D721Med (cell line): ENCODE measurements at regions not wholly inside any gene's neighbourhood (a gene's known extent, or its start where the extent isn't known, plus 50 kb on each side); places are given as distances from the start of the nearest gene placed in this dataset.

ENCODE experiments used
- DNase-seq: peaks from one replicate; pipeline ENCODE4 v3.0.0; 2011; ENCODE audit warnings: low spot score; ENCODE audit not compliant: insufficient read length
- FAIRE-seq: peaks from 2 replicates; lab custom pipeline; 2011; peaks lifted over from hg19 to GRCh38; lab: Jason Lieb, UNC
- CTCF ChIP-seq: IDR thresholded peaks from 2 replicates; pipeline ENCODE4 v1.5.1; 2012; ENCODE audit warnings: mild to moderate bottlenecking, control low read depth; ENCODE audit not compliant: insufficient read depth; ENCODE audit errors: missing control alignments

DNA sequence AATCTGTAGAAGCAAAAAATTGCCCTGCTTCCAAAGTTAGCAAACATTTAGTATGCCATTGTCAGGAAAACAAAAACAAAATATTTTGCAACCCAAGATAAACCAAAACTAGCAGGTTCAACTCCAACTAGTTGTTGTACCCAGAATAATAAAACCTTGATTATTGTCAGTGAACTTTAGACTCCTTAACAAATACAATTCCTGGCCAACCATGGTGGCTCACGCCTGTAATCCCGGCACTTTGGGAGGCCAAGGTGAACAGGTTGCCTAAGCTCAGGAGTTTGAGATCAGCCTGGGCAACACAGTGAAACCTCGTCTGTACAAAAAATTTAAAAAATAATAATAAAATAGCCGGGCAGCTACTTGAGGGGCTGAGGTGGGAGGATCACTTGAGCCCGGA, 53.6 kb upstream of the EPCAM start:
- TF ChIP-seq CTCF, result no peak
- no peak for FAIRE-seq
- DNase-seq, result no peak

- FAIRE-seq (no peak), DNase-seq (no peak)
- no peak for TF ChIP-seq CTCF
Observed at GRCh38 chr2:47313728-47314127, 55.4 kb upstream of the EPCAM start.

- FAIRE-seq (no peak), DNase-seq (no peak)
- no peak for TF ChIP-seq CTCF
Observed at GRCh38 chr2:47313141-47313691, 55.9 kb upstream of the EPCAM start.

DNA sequence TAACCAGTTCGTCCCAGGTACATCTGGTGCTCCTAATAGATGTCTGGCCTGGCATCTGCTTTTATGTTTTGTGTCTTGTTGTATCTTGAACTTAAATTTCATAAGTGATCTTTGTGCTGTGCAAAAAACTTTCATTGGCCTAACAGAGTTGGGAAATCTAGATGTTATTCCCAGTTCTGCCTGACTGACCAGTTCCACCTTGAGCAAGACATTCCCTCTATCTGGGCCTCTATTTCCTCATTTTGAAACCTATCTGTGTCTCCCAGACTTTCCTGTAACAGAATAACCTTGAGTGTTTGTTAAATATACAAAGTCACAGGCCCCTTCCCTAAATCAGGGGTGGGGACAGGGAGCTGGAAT, 56.6 kb upstream of the EPCAM start:
- TF ChIP-seq CTCF, result no peak
- FAIRE-seq (no peak), DNase-seq (no peak)

DNA sequence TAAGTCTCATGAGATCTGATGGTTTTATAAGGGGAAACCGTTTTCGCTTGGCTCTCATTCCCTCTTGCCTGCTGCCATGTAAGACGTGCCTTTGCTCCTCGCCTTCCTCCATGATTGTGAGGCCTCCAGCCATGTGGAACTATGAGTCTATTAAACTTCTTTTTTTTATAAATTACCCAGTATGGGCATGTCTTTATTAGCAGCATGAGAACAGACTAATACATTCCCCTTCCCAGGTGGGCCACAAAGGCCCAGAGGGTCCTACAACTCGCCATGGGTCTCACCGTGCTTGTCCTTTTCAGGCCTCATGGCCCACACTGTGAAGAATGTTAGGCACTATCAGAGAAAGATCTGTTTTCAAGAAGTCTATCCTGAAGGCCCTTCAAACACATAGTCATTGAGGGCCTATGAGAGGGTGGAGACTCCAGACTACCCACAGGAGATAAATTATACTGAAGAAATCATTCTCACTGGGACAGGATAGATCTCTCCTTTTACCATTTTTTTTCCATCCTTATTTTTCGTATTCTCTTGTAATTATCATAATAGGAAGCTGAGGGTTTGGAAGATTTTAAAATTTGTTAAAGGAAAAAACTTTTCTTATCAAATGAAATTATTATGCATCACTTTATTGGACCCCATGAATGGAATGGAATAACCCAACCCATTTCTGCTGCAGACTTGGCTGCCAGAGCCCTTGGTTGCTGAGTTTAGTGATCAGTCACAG, 57.2 kb upstream of the EPCAM start:
- DNase-seq (no peak), FAIRE-seq (no peak)
- no peak for TF ChIP-seq CTCF

GRCh38 chr2:47310801-47311560, 58.1 kb upstream of the EPCAM start:
- no peak for TF ChIP-seq CTCF
- no peak for FAIRE-seq
- no peak for DNase-seq
